Left renal pelvis (tissue), 4 donors: ENCODE measurements at regions not wholly inside any gene's neighbourhood (a gene's known extent, or its start where the extent isn't known, plus 50 kb on each side); places are given as distances from the start of the nearest gene placed in this dataset.
"Not testable (repeated sequence)": the region's sequence is repeated elsewhere in the genome, so short reads cannot be mapped to it uniquely, and the experiment has no call there.

Experiments
- DNase-seq, 4 donors: peaks; one replicate each; pipeline ENCODE4 v3.0.0-alpha.2; 2013; ENCODE audit warnings: low read depth in 4 of 4, low spot score in 3 of 4

- DNase-seq: no peak
Measured at GRCh38 chr15:31503758-31504461, 177.3 kb downstream of the KLF13 start.

GRCh38 chr15:31504462-31504839 is 177.8 kb downstream of the KLF13 start:
- no peak for DNase-seq

DNA sequence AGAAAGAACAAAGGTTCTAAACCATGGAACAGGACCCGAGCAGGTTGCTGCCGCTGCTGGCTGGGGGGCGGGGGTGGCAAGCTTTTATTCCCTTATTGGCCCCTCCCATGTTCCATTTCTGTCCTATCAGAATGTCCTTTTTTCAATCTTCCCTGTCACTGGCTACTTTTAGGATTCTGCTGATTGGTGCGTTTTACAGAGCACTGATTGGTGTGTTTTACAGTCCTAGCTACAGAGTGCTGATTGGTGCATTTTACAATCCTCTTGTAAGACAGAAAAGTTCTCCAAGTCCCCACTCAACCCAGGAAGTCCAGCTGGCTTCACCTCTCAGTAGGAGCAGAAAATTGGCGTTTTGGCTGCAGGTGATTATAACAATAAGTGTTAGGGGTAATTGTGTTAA is 180.9 kb downstream of the KLF13 start:
- not testable (repeated sequence) for DNase-seq

DNA sequence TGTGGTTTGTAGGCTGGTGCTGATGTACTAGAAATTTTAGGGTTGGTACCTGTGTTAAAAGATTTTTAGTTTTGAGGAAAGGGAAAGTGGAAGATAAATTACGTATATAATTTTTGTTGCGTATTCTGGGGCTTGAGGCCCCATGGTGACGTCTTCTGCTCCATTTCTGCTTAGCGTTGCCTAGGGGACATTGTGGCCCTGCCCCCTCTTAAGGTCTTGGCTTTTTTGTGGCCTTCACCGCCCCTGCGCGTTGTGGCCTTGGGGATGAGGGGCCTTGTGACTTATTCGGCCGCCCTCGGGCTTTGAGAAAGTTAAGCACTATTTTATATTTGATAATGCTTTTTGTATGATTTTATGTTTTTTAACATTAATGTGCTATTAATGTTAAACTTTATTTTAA is 182.0 kb downstream of the KLF13 start:
- DNase-seq: no peak

DNA sequence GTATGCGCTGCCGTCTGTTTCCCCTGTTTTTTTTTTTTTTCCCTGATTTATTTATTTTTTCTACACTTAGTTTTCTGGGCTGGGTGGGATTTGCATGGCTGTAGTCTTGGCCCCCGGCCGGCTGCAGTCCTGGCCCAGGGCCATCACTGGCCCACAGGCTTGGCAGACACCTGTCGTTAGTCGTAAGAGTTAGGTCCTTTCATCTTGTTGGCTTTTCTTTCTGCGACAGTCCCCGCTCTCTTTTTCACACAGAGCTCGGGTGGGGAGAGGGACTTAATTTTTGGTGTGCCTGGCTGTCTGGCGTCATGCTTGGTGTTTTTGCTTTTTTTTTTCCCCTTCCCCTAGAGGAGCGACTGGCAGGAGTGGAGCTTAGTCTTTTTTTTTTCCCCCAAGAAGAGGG is 183.4 kb downstream of the KLF13 start:
- DNase-seq: no peak

- DNase-seq: no peak
Measured at GRCh38 chr15:31511707-31512310, 185.2 kb downstream of the KLF13 start.

DNA sequence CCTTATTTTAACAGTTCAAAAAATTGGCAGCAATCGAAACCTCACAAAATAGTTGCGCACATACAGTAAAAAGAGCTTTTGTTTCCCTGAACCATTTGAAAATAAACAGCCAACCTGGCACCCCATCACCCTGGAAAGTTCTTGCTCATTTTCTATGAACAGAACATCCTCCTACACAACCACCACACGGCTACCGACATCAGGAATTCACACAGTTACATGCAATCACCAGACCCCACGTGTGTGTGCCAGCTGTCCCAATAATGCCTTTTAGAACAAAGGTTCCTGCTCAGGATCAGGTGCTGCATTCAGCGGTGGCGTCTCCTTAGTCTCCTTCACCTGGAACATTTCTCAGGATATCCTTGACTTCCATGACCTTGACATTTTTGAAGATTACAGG is 186.5 kb downstream of the KLF13 start:
- no peak for DNase-seq

DNA sequence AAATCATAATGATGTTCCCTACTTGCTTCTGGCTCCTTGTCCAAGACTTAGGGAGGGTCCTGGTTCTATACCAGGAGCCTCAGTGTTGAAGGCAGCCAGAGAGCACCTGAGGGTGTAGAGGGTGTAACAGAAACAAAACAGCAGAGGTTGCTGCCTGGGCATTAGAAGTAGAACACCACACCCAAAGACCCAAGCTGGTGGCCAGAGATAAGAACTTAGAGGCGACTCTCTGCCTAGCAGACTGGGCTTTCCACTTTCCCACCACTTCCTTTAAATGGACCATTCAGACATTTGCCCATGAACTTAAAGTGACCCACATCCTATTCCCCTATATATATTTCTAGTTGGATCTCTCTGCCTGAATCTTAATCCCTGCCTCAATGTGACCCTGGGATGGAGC is 189.8 kb downstream of the KLF13 start:
- no peak for DNase-seq

GRCh38 chr15:31516874-31517273 is 190.2 kb downstream of the KLF13 start:
- no peak for DNase-seq

GRCh38 chr15:31517711-31518110 is 191.1 kb downstream of the KLF13 start:
- DNase-seq: no peak

GRCh38 chr15:31522028-31522427 is 195.4 kb downstream of the KLF13 start:
- DNase-seq: no peak

- no peak for DNase-seq
Measured at GRCh38 chr15:31523027-31523654, 196.5 kb downstream of the KLF13 start.

GRCh38 chr15:31523655-31524049 is 197.0 kb downstream of the KLF13 start:
- no peak for DNase-seq

DNA sequence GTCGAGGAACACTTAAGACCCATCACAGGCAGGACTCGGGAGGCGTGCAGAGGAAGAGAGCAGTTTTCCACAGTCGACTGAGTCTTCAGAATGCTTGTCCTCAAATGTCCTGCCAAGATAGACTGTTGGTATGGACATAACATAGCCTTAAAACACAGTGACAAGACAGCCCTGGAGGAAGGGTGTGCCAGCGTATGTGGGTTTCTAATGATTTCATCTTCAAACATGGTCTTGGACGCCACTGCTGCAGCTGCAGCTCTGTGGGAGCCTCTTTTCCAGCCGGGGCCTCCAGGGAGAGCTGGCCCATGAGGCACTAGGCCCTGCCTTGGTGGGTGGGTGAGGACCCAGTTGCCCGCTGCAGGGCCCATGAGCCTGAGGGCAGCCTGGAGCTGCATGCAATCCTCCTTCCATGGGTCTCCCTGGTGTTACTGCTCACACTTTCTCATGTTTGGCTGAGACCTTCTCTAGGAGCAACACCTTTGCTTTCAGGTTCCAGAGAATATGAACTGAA is 198.6 kb downstream of the KLF13 start:
- no peak for DNase-seq

DNA sequence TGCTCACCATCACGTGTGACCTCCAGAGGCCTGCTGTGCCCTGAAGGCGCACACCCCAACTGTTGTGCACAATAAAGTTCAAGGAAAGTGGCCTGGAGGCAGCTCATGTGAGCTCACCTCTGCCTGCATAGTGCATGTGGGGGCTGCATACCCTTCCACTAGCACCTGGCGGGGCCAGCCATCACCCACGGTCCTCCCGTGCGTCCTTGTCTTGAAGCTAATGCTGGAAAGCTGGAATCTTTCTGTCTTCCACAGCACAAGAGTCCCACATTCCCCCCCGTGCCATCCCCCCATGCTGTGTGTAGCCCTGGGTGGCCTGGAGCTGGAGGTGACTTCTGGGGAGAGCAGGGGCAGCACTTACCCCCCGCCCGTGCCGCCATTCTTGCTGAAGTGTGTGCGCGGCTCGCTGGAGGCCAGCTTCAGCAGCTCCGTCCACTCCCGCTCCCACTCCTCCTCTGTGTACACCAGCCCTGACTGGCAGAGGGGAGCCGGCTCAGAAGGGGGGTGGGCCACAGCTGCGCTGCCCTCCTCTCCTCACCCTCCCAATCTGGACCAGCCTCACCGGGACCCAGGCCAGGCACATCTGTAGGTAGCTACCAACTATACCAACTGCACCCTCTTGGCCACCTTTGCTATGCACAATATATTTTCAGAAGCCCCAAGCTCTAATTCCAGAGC is 199.5 kb downstream of the KLF13 start:
- no peak for DNase-seq

DNA sequence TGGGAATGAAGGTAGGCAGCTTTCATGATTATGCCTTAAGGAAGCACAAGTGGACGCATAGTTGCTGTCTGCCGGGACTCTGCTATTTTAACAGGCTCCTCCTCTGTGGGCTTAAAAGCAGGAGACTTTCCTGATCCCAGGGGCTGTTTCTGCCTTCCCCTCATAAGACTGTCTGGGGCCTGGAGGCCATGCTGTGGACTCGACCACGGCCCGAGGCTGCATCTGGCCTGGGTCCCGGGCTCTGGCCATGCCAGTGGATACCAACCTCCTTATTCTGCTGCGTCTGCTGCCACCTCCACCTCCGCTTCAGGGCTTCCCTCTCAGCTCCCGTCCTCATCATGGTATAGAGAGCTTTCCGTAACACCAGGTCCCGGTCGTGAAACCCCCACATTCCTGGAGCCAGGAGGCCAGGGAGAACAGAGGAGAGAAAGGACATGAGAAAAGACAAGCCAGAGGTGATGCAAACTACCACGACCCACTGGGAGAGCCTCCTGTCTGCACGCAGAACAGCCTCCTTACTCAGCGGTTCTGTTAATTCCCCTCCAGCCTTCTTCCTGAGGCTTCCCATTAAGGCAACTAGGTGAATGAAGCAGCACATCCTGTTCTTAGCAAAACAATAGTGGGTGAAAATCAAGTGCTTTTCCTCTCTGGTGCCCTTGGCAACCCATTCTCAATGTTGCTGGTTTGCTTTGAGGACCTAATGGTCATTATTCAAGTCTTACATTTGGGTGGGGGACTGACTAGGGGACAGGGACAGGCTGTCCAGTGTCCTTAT is 200.5 kb downstream of the KLF13 start:
- no peak for DNase-seq

DNA sequence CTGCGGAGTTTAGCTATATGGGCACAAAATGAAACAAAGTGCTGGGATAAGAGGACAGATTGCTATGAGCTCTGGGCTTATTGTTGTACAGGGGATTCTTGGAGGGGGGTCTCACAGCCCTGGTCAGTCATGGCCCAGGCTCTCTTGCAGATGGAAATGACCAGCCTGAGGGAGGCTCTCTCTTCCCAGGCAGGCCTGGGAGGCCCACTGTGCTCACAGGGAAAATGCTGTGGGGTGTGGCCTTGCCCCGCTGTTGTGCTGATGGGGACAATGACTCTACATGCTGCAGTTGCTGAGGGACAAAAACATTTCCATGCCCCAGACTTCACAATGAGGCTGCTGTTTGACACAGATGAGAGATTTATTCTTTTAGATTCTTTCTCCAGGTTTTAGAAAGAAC is 202.2 kb downstream of the KLF13 start:
- no peak for DNase-seq

DNA sequence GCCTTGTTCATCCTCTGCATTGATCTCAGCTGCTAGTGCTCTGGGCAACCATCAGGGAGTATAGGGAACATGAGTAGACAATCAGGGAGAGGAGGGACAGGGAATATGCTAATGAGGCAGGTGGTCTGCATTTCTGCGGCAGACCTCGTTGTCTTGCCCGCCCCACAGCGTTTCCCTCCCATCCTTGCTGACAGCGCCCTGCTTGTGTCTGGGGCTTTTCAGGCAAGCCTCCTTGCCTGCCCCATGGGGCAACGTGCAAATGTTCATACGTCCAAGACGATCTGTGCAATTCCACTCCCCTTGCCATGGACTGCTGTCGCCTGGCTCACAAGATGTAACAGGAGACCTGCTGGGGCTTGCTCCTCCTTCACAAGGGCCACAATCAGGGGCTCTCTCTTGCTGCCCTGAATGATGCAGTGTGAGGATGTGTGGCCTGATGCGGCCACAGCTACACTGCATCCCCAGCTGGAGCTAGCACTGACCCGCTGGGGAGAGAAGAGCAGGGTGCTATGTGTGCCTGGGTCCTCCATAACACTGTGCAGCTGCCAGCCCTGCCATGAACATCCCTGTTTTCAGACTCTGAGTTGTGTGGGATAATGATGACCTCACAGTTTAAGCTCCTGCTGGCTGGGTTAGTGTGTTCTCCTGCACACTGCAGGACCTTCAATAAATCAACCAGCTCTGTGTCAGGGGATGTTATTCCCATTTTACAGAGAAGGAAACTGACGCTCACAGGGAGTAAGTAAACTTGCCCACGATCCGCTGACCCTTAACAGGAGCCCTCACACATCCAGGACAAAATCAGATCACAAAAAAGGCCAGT is 211.3 kb downstream of the KLF13 start:
- no peak for DNase-seq

GRCh38 chr15:31540633-31541032 is 214.0 kb downstream of the KLF13 start:
- DNase-seq: no peak

GRCh38 chr15:31544361-31544760 is 217.7 kb downstream of the KLF13 start:
- no peak for DNase-seq
